Ishikawa (cell line): ENCODE measurements at regions not wholly inside any gene's neighbourhood (a gene's known extent, or its start where the extent isn't known, plus 50 kb on each side); places are given as distances from the start of the nearest gene placed in this dataset.

Experiments
- REST ChIP-seq: IDR thresholded peaks from 2 replicates; pipeline ENCODE4 v1.6.1; 2012; ENCODE audit warnings: low read depth, mild to moderate bottlenecking
- TAF1 ChIP-seq: IDR thresholded peaks from 2 replicates; pipeline ENCODE4 v1.6.1; 2012; ENCODE audit warnings: low read depth, mild to moderate bottlenecking
- TF ChIP-seq, protein P1 (sequence below): IDR thresholded peaks from 2 replicates; pipeline ENCODE4 v1.6.1; 2012

DNA sequence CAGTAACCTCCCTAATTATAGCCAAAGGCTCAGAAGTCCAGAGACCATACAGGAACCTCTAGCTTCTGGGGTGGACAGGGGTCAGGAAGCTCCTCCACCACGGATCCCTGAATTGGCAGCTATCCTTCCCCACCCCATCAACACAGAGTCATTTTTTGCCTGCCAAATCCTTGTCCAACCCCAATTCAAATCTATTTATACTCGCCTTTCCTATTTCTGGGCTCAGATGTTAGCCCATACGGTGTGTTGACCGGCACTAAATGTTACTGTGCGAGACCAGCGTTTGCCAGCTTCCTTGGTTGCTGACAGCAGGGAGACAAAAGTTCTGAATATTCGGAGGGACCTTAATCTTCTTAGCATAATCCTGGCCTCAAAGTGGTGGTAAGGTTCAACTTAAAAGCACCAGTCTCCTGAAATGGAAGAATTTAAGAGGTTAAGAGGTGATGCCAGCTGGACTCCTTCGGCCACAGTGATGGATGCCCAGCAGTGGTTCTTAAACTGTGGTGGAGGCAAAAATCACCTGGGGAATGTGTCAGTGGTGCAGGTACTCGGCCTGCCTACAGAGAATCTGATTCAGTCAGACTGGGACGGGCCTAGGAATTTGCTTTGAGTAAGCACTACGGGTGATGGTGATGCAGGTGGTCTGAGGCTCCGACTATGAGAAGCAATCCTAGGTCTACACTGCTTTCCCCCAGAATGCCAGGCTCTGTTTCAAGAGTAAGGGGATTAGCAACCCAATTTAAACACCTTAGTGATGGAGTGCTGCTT lies 204.8 kb upstream of the MEF2C start:
- TF ChIP-seq, protein P1, sequence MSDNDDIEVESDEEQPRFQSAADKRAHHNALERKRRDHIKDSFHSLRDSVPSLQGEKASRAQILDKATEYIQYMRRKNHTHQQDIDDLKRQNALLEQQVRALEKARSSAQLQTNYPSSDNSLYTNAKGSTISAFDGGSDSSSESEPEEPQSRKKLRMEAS: no peak
- TF ChIP-seq REST: no peak
- TF ChIP-seq TAF1: no peak
